Anterior cingulate cortex (tissue), 58 donors: ENCODE measurements at regions not wholly inside any gene's neighbourhood (a gene's known extent, or its start where the extent isn't known, plus 50 kb on each side); places are given as distances from the start of the nearest gene placed in this dataset.
"Not testable (repeated sequence)": the region's sequence is repeated elsewhere in the genome, so short reads cannot be mapped to it uniquely, and the experiment has no call there.

ENCODE experiments used
- DNase-seq, 58 donors: peaks; one replicate each; lab custom pipeline; 2025; lab: John Stamatoyannopoulos, UW

DNA sequence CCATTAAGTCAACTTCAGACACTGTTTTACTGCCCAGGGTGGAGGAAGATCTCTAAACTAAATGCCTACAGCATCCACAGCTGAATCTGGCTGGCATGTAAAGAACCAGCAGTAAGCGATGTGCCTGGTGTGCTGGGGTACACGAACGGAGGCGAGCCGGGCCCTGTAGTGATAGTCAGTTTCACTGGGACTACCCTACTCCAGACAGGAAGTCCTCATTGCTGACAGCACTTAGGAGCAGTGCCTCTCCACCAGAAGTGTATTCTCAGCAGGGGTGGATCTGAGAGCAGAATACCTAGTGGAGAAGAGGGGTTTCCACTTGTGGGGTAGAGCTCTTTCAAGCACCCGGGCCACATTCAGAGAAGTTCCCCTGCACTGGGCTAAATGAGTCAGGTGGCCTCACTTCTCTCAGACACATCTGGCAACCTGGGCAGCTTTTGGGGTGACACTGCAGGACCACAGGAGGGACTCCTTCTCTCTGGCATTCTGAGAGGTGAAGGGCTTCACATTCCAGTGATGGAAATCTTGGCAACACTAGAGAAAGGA, 290.3 kb upstream of the PLGLB1 start:
- DNase-seq = not testable (repeated sequence)

DNA sequence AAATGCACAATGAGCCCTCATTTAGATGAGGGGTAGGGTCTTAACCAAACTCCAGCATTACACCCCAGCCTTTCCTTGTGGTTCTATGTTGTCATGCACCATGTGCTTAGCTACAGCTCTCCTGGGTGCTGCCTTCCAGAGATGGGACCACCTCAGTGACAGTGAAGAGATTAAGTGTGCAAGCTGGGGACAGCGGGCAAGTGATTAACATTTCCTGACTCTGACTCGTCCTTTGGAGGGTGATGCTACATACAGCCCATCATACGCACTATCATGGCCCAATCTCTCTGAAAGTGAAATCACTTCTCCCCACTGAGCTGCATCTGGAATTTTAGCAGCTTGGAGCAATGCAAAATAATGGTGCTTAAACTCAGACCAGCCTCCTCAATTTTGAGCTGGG, 293.0 kb upstream of the PLGLB1 start:
- DNase-seq = not testable (repeated sequence)

DNA sequence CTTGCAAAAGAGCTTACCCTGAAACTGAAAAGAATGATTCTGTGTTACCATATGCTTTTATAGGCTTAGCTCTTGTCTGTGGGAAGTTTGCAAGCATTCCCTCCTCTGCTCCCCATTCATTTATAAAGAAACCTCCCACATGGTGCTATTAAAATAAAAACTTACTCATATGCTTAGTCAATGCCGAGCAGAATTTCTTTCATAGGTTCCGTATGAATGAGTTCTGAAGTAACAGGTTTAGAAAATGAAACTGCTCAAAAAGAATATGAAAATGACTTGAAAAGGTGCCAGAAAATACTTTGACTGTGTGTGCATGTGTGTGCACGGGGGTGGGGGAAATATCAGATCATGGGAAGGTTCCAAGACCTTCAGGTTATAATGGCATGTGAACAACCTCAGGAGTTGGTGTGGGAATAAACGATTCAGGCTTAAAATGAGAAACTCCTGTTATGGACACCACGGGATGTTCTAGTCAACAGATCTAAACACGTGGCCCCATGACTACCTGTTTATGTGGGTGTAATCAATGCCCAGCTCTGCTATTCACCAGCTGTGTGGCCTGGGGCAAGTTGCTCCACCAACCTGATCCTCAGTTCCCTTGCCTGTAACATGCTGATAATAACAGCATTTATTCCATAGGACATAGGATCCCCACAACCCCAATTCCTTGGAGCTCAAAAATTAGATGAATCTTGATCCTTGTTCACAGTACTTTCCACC, 293.7 kb upstream of the PLGLB1 start:
- not testable (repeated sequence) for DNase-seq

DNA sequence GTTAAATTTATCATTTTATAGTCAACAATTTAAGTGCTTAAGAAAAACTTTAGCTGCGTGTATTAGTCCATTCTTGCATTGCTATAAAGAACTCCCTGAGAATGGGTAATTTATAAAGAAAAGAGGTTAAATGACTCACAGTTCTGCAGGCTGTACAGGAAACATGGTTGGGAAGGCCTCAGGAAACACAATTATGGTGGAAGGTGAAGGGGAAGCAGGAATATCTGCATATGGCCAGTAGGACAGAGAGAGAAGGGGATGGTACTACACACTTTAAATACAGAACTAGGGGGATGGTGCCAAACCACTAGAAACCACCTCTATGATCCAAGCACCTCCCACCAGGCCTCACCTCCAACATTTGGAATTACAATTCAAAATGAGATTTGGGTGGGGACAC, 295.5 kb upstream of the PLGLB1 start:
- not testable (repeated sequence) for DNase-seq

DNA sequence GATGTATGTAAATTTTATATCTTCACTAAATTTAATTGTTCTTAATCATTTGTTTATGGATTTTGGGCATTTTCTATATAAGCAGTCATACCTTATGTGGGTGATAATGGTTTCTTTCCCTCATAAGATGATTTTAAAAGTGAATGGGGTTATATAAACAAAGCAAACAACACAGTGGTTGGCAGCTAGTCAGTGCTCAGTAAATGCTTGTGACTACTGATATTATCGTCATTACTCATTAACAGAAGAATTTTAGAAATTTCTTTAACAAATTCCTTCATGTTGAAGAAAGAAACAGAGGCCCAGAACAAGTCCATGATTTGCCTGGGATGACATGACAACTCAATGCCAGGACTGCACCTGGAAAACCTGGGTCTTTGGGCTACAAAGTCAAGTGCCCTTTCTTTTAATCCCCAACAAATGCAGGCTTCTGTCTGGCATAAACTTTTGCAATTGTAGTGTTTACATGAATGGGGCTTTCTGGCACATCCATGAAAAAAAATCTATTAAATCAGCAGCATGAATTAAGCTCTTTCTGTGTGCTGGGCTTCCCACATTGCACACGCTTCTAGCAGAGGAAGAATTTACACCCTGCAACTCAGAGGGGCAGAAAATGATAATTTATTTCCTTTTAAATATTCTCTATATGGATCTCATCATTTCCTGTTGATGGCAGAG, 297.3 kb upstream of the PLGLB1 start:
- not testable (repeated sequence) for DNase-seq

DNA sequence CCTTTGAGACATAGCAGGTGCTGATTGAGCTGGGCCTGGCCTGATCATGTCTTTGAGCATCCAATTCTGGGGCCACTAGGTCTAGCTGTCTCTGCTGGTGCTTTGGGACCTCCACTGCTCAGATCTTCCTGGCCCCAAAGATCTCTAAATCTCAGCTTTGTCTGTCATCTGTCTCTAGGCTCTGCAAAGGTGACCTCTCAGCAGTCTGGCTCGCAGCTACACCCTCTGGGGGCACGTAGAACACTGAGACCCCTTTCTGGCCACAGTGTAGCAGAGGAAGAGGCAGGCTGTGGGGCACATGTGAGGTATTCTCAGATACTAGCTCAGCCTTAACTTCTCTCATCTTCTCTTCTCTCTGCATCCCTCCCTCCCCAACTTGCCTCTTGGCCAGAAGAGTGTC, 298.1 kb upstream of the PLGLB1 start:
- DNase-seq = not testable (repeated sequence)

DNA sequence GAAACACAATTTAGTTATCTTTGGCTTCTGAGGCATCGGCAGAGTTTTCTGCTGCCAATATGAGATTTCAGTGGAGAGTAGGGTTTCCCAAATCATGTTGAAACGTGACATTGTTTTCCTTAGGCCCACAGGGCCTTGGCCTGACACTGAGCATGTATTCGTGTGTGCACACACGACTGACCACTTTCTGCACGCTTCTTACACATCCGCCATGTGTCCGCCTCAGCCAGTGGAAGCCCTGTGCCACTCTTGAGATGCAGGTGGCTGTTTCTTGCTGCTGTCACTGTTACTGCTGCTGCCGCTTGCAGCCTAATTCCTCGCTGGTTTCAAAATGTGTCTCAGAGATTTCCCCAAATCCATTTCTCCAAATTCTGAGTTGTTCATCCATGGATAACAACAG, 299.6 kb upstream of the PLGLB1 start:
- not testable (repeated sequence) for DNase-seq

DNA sequence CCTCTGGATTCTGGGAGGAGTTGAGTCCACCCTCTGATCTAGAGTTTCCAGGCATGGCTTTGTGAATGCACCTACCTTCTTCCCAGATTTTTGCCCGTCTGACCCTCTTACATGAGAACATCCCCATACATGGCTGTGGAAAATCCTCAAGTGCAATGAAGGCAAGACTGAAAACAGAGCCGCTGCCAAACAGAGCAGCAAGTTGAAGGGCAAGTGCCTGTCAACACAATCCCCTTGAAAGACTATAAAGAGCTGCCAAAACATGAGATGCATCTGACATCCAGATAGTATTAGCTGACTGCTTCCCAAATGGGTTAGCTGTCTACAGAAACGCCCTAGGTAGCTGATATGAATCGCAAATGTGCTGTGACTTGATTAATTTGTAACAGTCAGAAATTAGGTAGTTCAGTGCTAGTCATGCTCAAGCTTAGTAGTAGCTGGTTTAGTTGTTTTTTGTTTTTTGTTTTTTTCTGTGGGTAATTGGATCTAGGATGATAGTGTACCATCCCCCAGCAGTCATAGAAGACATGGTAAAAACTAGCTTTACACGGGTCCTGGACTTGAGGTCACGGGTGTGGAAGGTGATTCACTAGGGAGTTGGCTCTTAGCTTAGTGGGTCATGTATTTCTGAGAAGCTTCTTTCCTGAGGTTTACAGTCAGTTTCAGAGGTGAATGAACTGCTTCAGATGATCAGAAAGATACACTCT, 302.8 kb upstream of the PLGLB1 start:
- not testable (repeated sequence) for DNase-seq

DNA sequence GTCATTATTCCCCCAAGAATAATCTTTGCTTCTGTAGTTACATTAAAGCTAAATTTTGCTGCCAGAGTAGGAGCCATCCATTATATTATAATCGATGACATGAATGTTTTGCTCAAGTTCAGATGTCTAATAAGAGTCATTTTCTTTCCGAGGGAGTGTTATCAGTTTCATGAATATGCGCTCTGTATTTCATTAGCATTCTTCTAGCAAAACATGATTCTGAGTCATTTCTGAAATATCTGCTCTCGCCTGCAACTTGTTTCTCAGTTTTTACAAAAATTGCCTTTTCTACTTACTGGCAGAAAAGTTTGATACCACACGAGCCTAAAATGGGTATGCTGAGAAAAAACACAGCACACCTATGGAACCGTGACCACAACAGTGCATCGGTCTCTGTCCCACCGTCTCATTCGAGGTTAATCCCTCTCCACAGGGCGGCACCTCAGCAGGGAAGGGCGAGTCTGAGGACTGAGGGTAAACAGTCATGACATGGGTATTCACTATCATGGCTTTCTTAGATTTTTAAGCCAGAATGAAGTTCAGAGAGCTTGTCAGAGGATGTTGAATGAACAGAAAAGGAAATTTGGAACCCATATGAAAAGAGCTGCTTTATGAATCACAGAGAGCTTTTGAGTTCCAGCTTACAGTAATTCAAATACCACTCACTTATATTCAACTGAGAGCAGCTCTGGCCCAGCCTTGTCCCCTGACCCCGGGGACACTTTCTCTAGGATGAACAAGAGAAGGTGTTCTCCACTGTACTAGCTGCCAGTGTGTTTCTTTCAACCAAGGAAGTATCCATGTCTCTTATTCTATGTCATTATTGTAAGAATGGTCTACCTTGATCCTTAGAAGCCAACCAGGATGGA, 303.6 kb upstream of the PLGLB1 start:
- not testable (repeated sequence) for DNase-seq

DNA sequence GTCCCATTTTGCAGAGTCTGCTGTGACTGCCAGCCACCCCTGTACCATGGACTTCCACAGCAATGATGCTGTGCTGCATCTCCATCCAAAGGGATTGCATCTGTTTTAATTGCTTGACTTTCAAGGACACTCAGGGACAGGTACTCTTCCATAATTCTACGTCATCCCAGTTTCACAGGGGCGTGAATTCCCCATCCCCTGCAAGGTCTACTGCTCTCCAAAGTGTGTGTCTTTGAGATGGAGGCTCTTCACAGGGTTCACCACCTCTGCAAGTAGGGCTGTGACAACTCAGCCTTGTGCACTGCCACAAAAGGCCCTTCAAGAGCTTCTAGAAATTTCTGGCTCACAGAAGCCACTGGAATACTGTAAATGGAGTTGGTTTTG, 304.3 kb upstream of the PLGLB1 start:
- not testable (repeated sequence) for DNase-seq

DNA sequence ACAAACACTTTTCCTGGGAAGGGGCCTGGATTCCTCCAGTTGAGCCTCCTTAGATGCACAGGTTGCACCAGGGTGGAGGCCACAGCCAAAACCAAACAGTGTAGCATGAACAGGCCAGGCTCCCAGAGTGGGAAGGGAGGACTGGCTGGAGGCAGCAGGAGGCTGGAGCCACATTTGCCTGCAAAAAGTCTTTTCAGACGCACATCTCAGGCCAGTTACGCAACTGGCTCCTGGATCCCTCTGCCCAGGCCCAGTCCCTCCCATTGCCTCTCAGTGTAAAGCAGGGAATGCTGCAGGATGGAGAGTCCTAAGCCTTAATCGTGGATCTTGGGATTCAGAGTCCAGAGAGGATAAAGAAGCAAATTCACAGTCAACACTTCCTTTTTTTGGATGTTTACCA, 305.1 kb upstream of the PLGLB1 start:
- DNase-seq = not testable (repeated sequence)

DNA sequence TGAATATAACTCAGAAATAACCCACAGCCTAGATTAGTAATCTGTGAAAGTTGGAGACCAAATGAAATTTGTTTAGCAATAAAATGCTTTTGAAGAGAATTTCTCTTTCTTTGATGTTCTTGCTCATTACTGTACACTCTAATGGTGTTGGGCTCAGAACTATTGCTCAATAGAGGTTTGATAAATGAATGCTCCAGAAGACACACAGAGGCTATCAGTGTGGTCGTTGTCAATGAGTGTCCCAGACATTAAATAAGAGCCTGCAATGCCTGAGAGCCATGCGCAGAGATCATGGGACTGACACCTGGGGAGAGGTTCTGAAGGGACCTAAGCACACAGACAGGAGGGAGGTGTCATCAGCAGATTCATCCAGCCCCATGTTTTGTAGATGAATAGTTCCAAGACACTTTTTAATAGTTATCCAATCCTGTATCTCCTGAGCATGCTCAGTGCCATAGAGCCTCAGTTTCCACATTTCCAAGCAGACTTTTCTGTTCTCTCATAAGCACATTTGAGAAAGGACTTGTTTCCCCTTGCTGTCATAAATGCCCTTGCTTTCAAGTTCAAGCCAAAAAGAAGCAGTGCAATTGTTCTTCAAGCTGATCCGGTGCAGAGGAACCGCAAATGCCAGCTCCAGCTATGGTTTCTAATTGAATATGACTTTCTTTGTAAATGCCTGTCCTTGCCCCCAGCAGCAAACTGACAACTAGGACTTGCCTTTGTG, 306.2 kb upstream of the PLGLB1 start:
- not testable (repeated sequence) for DNase-seq

DNA sequence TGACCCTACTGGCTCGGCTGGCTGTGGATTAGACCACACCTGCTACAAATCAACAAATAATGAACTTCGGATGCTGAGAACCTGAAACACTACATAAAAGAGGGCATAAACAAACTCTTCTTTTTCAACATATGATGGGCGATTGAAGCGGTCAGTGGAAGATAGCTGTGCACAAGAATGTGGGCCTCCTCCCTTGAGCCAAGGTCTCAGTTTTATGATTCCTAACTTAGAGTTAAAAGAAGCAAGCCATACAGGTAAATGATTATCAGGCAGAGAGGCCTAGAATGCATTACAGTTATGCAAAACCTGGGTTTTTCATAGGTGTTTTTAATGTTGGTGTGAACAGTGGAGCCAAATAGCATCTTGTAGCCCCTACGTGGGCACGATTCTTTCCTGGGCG, 307.9 kb upstream of the PLGLB1 start:
- DNase-seq = not testable (repeated sequence)

DNA sequence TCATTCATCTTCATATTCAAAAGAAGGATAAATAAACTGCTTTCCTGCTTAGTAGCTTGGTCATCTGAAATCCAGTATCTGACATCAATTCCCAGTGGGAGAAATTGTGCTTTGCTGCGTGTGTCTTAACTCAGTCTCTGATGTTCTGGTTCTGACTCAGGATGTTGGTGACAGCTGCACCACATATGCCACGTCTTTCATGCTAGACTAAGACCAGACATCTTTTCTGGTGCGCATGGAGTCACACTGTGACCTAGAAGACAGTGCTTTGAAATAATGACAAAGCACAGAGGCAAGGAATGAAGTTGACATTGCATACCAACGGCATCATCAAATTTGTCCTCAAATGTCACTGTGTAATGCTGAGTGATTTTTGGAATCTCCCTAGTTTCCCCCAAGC, 308.8 kb upstream of the PLGLB1 start:
- DNase-seq = not testable (repeated sequence)

DNA sequence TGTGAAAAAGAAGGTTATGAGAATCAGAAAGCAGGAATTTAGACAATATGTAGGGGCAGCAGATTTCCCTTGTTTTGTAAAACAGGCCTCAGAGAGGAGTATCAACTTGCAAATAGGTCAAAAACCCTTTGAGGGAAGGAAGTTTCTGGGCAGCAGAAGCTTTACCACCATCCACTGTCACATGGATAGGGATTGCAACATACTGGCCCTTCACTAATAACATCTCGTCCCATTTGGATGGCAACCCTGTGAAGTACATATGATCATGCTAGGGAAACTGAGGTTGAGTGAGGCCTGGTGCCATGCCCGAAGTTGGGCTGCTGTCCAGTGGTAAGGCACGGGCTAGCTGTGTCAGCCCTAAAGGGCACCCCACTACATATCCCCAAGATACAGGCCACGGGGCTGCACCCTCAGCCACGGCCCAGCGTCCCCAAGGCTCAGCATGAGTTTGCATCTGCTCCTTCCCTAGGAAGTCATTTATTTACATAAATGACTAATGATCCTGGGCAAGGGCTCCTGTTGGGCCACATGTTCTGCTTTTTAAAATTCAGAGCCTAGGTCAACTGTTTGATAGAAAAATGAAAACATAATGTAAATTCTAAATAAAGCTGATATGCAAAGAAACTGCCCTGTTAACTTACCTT, 310.4 kb upstream of the PLGLB1 start:
- DNase-seq = not testable (repeated sequence)

DNA sequence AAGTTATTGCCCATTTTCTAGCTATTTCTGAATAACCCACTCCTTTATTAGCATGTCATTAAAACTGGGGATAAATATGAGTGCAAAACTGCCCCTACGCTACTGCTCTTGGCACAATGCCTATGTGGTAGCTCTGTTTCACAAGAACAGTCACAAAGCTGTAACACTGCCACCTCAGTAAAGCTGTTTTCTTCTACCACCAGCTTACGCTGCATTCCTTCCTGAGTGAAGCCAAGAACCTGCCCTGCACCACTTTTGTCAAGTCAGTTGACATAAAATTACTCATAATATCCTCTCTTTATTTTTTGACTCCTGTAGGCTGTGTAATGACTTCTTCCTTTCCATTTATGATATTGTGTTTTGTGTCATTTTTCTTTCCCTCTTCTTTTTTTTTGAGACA, 313.2 kb upstream of the PLGLB1 start:
- DNase-seq = not testable (repeated sequence)

DNA sequence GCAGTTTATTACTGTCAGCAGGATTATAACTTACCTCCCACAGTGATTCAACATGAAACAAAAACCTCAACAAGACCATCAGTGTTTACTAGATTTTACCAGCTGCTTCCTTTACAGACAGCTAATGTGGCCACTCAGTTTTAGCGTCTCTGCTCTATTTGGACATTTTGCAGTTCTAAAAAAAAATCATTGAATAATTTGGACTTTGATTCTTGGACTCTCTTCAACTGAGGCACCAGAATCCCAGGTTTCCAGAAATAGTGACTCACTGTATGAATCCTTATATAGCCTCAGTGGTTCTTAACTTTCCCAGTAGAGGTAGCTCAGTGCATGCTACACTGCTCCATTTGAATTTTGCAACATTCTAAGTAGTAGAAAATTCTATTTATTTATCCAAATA, 317.4 kb upstream of the PLGLB1 start:
- DNase-seq = not testable (repeated sequence)

DNA sequence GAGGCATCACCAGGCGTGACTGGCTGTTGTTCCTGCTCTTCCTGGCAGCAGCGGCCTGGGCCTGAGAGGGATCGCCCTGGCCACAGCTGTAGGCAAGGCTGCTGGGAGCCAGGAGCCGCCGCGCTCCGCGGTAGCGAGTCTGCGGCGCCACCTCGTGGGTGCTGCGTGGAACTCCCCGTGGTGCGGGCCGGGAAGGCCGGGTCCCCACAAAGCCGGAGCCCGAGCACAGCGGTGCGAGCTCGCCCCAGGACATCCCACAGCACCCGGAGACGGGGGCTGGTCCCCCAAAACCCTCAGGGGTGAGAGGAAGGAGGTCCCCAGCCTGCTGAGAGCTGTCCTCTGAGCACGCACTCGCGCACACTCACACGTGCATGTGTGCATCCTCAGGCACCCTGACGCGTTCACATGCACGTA, 320.0 kb upstream of the PLGLB1 start:
- DNase-seq = not testable (repeated sequence)

DNA sequence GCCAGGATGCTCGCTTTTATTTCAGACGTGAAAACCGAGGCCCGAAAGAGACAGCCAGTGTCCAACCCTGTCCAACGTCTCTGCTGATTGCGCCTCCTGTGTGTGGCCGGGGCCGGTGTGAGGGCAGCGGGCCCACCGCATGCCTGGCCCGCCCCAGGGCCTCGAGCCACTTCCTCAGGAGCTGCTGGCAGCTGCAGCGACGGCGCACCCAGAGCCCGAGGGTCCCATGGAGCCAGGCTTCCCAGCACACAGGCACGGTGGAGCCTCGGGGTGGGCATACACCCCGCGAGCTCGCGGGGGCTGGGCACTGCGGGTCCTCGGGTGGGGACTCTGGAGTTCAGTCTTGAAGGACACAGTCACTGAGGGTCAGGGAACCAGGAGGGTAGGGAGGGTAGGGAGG, 320.5 kb upstream of the PLGLB1 start:
- not testable (repeated sequence) for DNase-seq
